NCI-H2171 treated with DMSO at 0.1 percent for 48 hours (cell line): ENCODE measurements at regions not wholly inside any gene's neighbourhood (a gene's known extent, or its start where the extent isn't known, plus 50 kb on each side); places are given as distances from the start of the nearest gene placed in this dataset.

Source experiments
- DNase-seq: peaks from one replicate; lab custom pipeline; 2025; lab: John Stamatoyannopoulos, UW

GRCh38 chr18:61756244-61756643 is 136.6 kb downstream of the RNF152 start:
- DNase-seq: no peak

- no peak for DNase-seq
These were observed 137.3 kb downstream of the RNF152 start for GRCh38 chr18:61755555-61755954.

- no peak for DNase-seq
These were observed 138.7 kb downstream of the RNF152 start for GRCh38 chr18:61754039-61754583.

GRCh38 chr18:61753373-61753772 is 139.4 kb downstream of the RNF152 start:
- no peak for DNase-seq

- DNase-seq: no peak
These were observed 139.8 kb downstream of the RNF152 start for GRCh38 chr18:61752973-61753372.

GRCh38 chr18:61750840-61751668 is 141.8 kb downstream of the RNF152 start:
- no peak for DNase-seq

GRCh38 chr18:61749546-61749945 is 143.3 kb downstream of the RNF152 start:
- DNase-seq: no peak

GRCh38 chr18:61749031-61749430 is 143.8 kb downstream of the RNF152 start:
- DNase-seq: no peak

- DNase-seq: no peak
These were observed 144.8 kb downstream of the RNF152 start for GRCh38 chr18:61748004-61748403.

- DNase-seq: no peak
These were observed 148.9 kb downstream of the RNF152 start for GRCh38 chr18:61743775-61744531.

GRCh38 chr18:61742565-61743429 is 150.0 kb downstream of the RNF152 start:
- DNase-seq: no peak

GRCh38 chr18:61741881-61742454 is 150.8 kb downstream of the RNF152 start:
- DNase-seq: no peak

- no peak for DNase-seq
These were observed 154.3 kb downstream of the RNF152 start for GRCh38 chr18:61738488-61738887.

GRCh38 chr18:61738042-61738441 is 154.8 kb downstream of the RNF152 start:
- DNase-seq: no peak

- DNase-seq: no peak
These were observed 156.7 kb downstream of the RNF152 start for GRCh38 chr18:61736133-61736532.

GRCh38 chr18:61735564-61736102 is 157.2 kb downstream of the RNF152 start:
- no peak for DNase-seq

- no peak for DNase-seq
These were observed 158.4 kb downstream of the RNF152 start for GRCh38 chr18:61734396-61734795.

GRCh38 chr18:61732854-61733253 is 160.0 kb downstream of the RNF152 start:
- DNase-seq: no peak

GRCh38 chr18:61731693-61732376 is 161.0 kb downstream of the RNF152 start:
- no peak for DNase-seq

GRCh38 chr18:61731178-61731577 is 161.6 kb downstream of the RNF152 start:
- DNase-seq: no peak

- DNase-seq: no peak
These were observed 163.5 kb downstream of the RNF152 start for GRCh38 chr18:61729322-61729721.
